ENCODE measurements at regions not wholly inside any gene's neighbourhood (a gene's known extent, or its start where the extent isn't known, plus 50 kb on each side); places are given as distances from the start of the nearest gene placed in this dataset.

GRCh38 chr17:59510611-59511010 lies 54.8 kb upstream of the DHX40 start:
- no peaks in the 10 kb centered on the region for H4K20me1 ChIP-seq (replicated peaks; ENCODE audit: insufficient read depth)
- Mint-ChIP-seq H3K27me3 (ENCODE audit: insufficient read depth, low read depth, poor library complexity) (no peaks in the 10 kb centered on the region), H3K4me3 (no peak overlapping the region), H3K4me1 (peaks cover 8% of the 10 kb centered on the region; the same call in 2 of the 3 replicates), H3K27ac (no peak overlapping the region), H3K9me3 (no peaks in the 10 kb centered on the region), H3K36me3 (ENCODE audit: low read depth) (no peaks in the 10 kb centered on the region)
- H3K27me3 ChIP-seq (ENCODE audit: insufficient read depth), result no peaks in the 10 kb centered on the region
- no peak overlapping the region for H3K27ac ChIP-seq (ENCODE audit: low read depth)
- H2AFZ ChIP-seq, result no peak overlapping the region
- ATAC-seq, result no peak
- H3K4me3 ChIP-seq, result no peak overlapping the region
- no peaks in the 10 kb centered on the region for H3K79me2 ChIP-seq (replicated peaks; ENCODE audit: insufficient read depth)
- no peak for DNase-seq (ENCODE audit: low spot score)
- no peaks in the 10 kb centered on the region for H3K36me3 ChIP-seq (ENCODE audit: insufficient read depth)
- peaks cover 3% of the 10 kb centered on the region; the same call in 1 of the 2 replicates for H3K9me2 ChIP-seq (ENCODE audit: insufficient read depth)
- no peaks in the 10 kb centered on the region for H3F3A ChIP-seq (replicated peaks; ENCODE audit: low read depth)
- no peak overlapping the region for H3K4me2 ChIP-seq
- H3K4me1 ChIP-seq (ENCODE audit: insufficient read depth), result no peaks in the 10 kb centered on the region
- TF ChIP-seq EZH2phosphoT487 (IDR thresholded peaks at IDR 0.05; ENCODE audit: unreplicated experiment), result no peak
- no peak for TF ChIP-seq ETS1 (IDR thresholded peaks at IDR 0.05)

- DNase-seq (ENCODE audit: low spot score), result no peak
- no peak for TF ChIP-seq CREB1 (CRISPR knock-in tag; IDR thresholded peaks at IDR 0.05; ENCODE audit: low read depth)
- no peak for TF ChIP-seq EZH2phosphoT487 (IDR thresholded peaks at IDR 0.05; ENCODE audit: unreplicated experiment)
- TF ChIP-seq REST (IDR thresholded peaks at IDR 0.05; ENCODE audit: unreplicated experiment), result no peak
- TF ChIP-seq NANOG (IDR thresholded peaks at IDR 0.05; ENCODE audit: borderline replicate concordance), result no peak
- TF ChIP-seq ZNF462 (CRISPR knock-in tag; IDR thresholded peaks at IDR 0.05), result no peak
- TF ChIP-seq EZH2 (IDR thresholded peaks at IDR 0.05; ENCODE audit: low read depth, unreplicated experiment), result no peak
- TF ChIP-seq ETS1 (IDR thresholded peaks at IDR 0.05), result no peak
- no peak for TF ChIP-seq ZNF331 (CRISPR knock-in tag; IDR thresholded peaks at IDR 0.05; ENCODE audit: low read depth)
- TF ChIP-seq POLR2AphosphoS5 (IDR thresholded peaks at IDR 0.05; ENCODE audit: low read depth), result no peak
- no peak for TF ChIP-seq ZNF114 (CRISPR knock-in tag; IDR thresholded peaks at IDR 0.05)
These were observed 53.7 kb upstream of the DHX40 start for GRCh38 chr17:59511726-59512125.

More at GRCh38 chr17:59511726-59512125, 53.7 kb upstream of the DHX40 start:
- no peaks in the 10 kb centered on the region for H3F3A ChIP-seq (replicated peaks; ENCODE audit: low read depth)
- H3K4me2 ChIP-seq, result no peak overlapping the region
- H3K4me1 ChIP-seq (ENCODE audit: insufficient read depth), result no peaks in the 10 kb centered on the region
- H4K20me1 ChIP-seq (replicated peaks; ENCODE audit: insufficient read depth), result no peaks in the 10 kb centered on the region
- H3K79me2 ChIP-seq (replicated peaks; ENCODE audit: insufficient read depth), result no peaks in the 10 kb centered on the region
- no peak overlapping the region for H3K27ac Mint-ChIP-seq
- no peaks in the 10 kb centered on the region for H3K9me3 Mint-ChIP-seq
- H3K4me1 Mint-ChIP-seq, result peaks cover 4% of the 10 kb centered on the region; the same call in 1 of the 3 replicates
- no peak overlapping the region for H2AFZ ChIP-seq
- H3K4me3 ChIP-seq, result no peak overlapping the region
- H3K27me3 ChIP-seq (ENCODE audit: insufficient read depth), result no peaks in the 10 kb centered on the region
- no peaks in the 10 kb centered on the region for H3K36me3 ChIP-seq (ENCODE audit: insufficient read depth)
- no peak overlapping the region for H3K4me3 Mint-ChIP-seq
- no peaks in the 10 kb centered on the region for H3K9me2 ChIP-seq (ENCODE audit: insufficient read depth)
- H3K36me3 Mint-ChIP-seq (ENCODE audit: low read depth), result no peaks in the 10 kb centered on the region
- no peak overlapping the region for H3K27ac ChIP-seq (ENCODE audit: low read depth)
- H3K27me3 Mint-ChIP-seq (ENCODE audit: insufficient read depth, low read depth, poor library complexity), result no peaks in the 10 kb centered on the region
- ATAC-seq, result no peak
